ENCODE measurements at regions not wholly inside any gene's neighbourhood (a gene's known extent, or its start where the extent isn't known, plus 50 kb on each side); places are given as distances from the start of the nearest gene placed in this dataset.
A peak's percentile ranks its signal among the peaks of the same experiment; 100 is the strongest.
"Not testable (repeated sequence)": the region's sequence is repeated elsewhere in the genome, so short reads cannot be mapped to it uniquely, and the experiment has no call there.

GRCh38 chr1:8238141-8239038 is 79.5 kb upstream of the SLC45A1 start:
- Histone ChIP-seq H3K4me3 (no peak overlapping the region), H3K27ac (peak overlapping the region in 1 of 4 donors; percentile 27), H3K36me3 (no peaks in the 10 kb centered on the region), H3K9me3 (no peaks in the 10 kb centered on the region), H3K4me1 (peaks cover 0 to 10% (median 0%) of the 10 kb centered on the region in 3 donors), H3K27me3 (no peaks in the 10 kb centered on the region)
- intact Hi-C loops (cut with DNase I): loop anchor here in 1 of 3 donors (5.0 kb wide), 1 partner anchor 206 kb away; no protein-coding TSS in a partner anchor
- peak in 3 of 4 donors; percentile 34 to 44 (median 37) for ATAC-seq
- no peak for FAIRE-seq
- no peak for TF ChIP-seq CTCF (IDR thresholded peaks at IDR 0.05)
- 70 to 72% methylated on average over 20 of the region's 20 CpGs for WGBS, 2 donors
- DNase-seq: no peak

GRCh38 chr1:8232036-8232757 is 85.7 kb upstream of the SLC45A1 start:
- FAIRE-seq: no peak

GRCh38 chr1:8230292-8230621 is 87.7 kb upstream of the SLC45A1 start:
- Histone ChIP-seq H3K27me3 (no peaks in the 10 kb centered on the region), H3K9me3 (no peaks in the 10 kb centered on the region), H3K4me1 (peaks cover 0 to 8% (median 0%) of the 10 kb centered on the region in 3 donors), H3K36me3 (no peaks in the 10 kb centered on the region), H3K4me3 (no peak overlapping the region), H3K27ac (no peak overlapping the region)
- intact Hi-C loops (cut with DNase I): no loop called here
- no peak for TF ChIP-seq CTCF (IDR thresholded peaks at IDR 0.05)
- no peak for DNase-seq
- no peak for ATAC-seq
- FAIRE-seq: no peak
- 85 to 88% methylated on average over 7 of the region's 7 CpGs for WGBS, 2 donors

More at GRCh38 chr1:8232036-8232757, 85.7 kb upstream of the SLC45A1 start:
- DNase-seq (peak in 3 of 6 donors; percentile 26 to 37 (median 26)), ATAC-seq (peak; percentile 34 to 90 (median 82))
- H3K36me3 ChIP-seq: no peaks in the 10 kb centered on the region
- TF ChIP-seq CTCF (IDR thresholded peaks at IDR 0.05): no peak
- intact Hi-C loops (cut with DNase I): no loop called here
- H3K27me3 ChIP-seq: no peaks in the 10 kb centered on the region
- H3K4me3 ChIP-seq: no peak overlapping the region
- H3K9me3 ChIP-seq: no peaks in the 10 kb centered on the region
- WGBS, 2 donors: 47 to 54% methylated on average over 25 of the region's 25 CpGs
- peak overlapping the region in 2 of 4 donors; percentile 5 to 30 for H3K27ac ChIP-seq
- peaks cover 0 to 8% (median 0%) of the 10 kb centered on the region in 3 donors for H3K4me1 ChIP-seq

- no peaks in the 10 kb centered on the region for H3K27me3 ChIP-seq
- DNase-seq: no peak
- H3K9me3 ChIP-seq: no peaks in the 10 kb centered on the region
- H3K4me1 ChIP-seq: peaks cover 0 to 8% (median 0%) of the 10 kb centered on the region in 3 donors
- intact Hi-C loops (cut with DNase I): no loop called here
- no peaks in the 10 kb centered on the region for H3K36me3 ChIP-seq
- WGBS, 2 donors: 84 to 94% methylated on average over 2 of the region's 2 CpGs
- no peak for TF ChIP-seq CTCF (IDR thresholded peaks at IDR 0.05)
- no peak overlapping the region for H3K4me3 ChIP-seq
- no peak for FAIRE-seq
- no peak overlapping the region for H3K27ac ChIP-seq
- no peak for ATAC-seq
Observed at GRCh38 chr1:8228253-8228652, 89.7 kb upstream of the SLC45A1 start.

- intact Hi-C loops (cut with DNase I); H3K4me3 ChIP-seq; DNase-seq; ATAC-seq; H3K9me3 ChIP-seq; H3K4me1 ChIP-seq; H3K36me3 ChIP-seq; FAIRE-seq; H3K27me3 ChIP-seq; H3K27ac ChIP-seq: not testable (repeated sequence)
- 96 to 98% methylated on average over 2 of the region's 2 CpGs for WGBS, 2 donors
Observed at GRCh38 chr1:8227674-8228073, 90.2 kb upstream of the SLC45A1 start.

Measured in pancreas (tissue), 10 donors.